Aorta (tissue), 5 donors: ENCODE measurements at regions not wholly inside any gene's neighbourhood (a gene's known extent, or its start where the extent isn't known, plus 50 kb on each side); places are given as distances from the start of the nearest gene placed in this dataset.

Experiments used
- ATAC-seq: fragments of 200-7000 bp; cut with Tn5 transposase; one replicate; pipeline ENCODE4 v1.9.1; 2022; ENCODE audit warnings: moderate library complexity; ENCODE audit not compliant: low FRiP score
- DNase-seq, 2 donors: peaks; one replicate each; pipeline ENCODE4 v3.0.0-alpha.2; 2020
- H3K27ac ChIP-seq, 2 donors: one replicate each; pipeline ENCODE4 v1.5.1; 2013; ENCODE audit warnings: low read length in 2 of 2, mild to moderate bottlenecking in 2 of 2, moderate library complexity in 2 of 2, control low read depth in 1 of 2, inconsistent platforms in 1 of 2, low read depth in 1 of 2
- H3K27me3 ChIP-seq, 2 donors: one replicate each; pipeline ENCODE4 v1.6.1; 2013; ENCODE audit warnings: control low read depth in 1 of 2, low read length in 1 of 2, mild to moderate bottlenecking in 1 of 2, moderate library complexity in 1 of 2; ENCODE audit not compliant: insufficient read depth in 2 of 2, control insufficient read depth in 1 of 2
- H3K36me3 ChIP-seq, 2 donors: one replicate each; pipeline ENCODE4 v1.6.1; 2013; ENCODE audit warnings: control low read depth in 1 of 2, low read length in 1 of 2, mild to moderate bottlenecking in 1 of 2; ENCODE audit not compliant: insufficient read depth in 2 of 2, control insufficient read depth in 1 of 2
- H3K4me1 ChIP-seq, 2 donors: one replicate each; pipeline ENCODE4 v1.6.1; 2013; ENCODE audit warnings: low read length in 2 of 2, control low read depth in 1 of 2, mild to moderate bottlenecking in 1 of 2, moderate library complexity in 1 of 2; ENCODE audit not compliant: insufficient read depth in 2 of 2, control insufficient read depth in 1 of 2
- H3K4me3 ChIP-seq, 2 donors: one replicate each; pipeline ENCODE4 v1.5.1; 2013; ENCODE audit warnings: low read length in 2 of 2, control low read depth in 1 of 2, mild to moderate bottlenecking in 1 of 2
- H3K9me3 ChIP-seq: one replicate; pipeline ENCODE4 v1.6.1; 2013; ENCODE audit warnings: mild to moderate bottlenecking, low read length; ENCODE audit not compliant: control insufficient read depth
- WGBS, 2 donors: extraction: QIAGEN DNeasy Blood & Tissue Kit; methylation state at CpG; one replicate each; pipeline ENCODE4 v1.1.7; 2013; 5-methylcytosine and 5-hydroxymethylcytosine counted together
- intact Hi-C, 2 donors: fragments of 100-400 bp; cut with DNase I; formaldehyde crosslinking; loops; one replicate each; pipeline versions ENCODE4 v1.14.2 to v1.15.0; 2022
- donor health status: healthy with polysubstance abuse.
- donor health status: Bipolar disorder and iron deficiency.
- donor health status: DM: no; HTN: no; CAD: no.
- donor health status: DM: no; HTN: no; CAD: no.
- donor health status: DM: yes; HTN: yes; CAD: no.

DNA sequence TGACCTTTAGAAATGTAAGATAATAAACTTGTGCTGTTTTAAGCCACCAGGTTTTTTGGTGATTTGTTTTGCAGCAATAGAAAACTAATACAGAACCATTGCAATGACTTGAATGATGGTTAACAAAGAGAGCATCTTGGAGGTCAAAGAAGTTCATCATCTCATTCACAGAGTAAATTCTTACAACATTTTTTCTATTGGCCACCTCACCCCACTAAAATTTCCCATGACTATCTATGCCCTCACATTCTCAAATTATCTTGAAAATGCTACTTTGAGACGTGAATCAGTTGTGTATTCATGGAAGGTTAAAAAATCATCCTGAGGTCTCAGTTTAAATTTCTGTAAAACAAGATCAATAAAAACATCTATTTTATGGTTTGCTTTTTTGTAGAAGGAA is 754.2 kb downstream of the SORCS1 start:
- Histone ChIP-seq H3K9me3 (no peaks in the 10 kb centered on the region), H3K4me3 (no peak overlapping the region), H3K27ac (no peak overlapping the region), H3K4me1 (no peaks in the 10 kb centered on the region), H3K27me3 (peaks cover 0 to 1% of the 10 kb centered on the region in 2 donors), H3K36me3 (no peaks in the 10 kb centered on the region)
- intact Hi-C loops = no loop called here
- DNase-seq = no peak
- 47 to 50% methylated on average over 1 of the region's 1 CpG for WGBS, 2 donors
- ATAC-seq = no peak

GRCh38 chr10:106405141-106405540 is 759.4 kb downstream of the SORCS1 start:
- no peaks in the 10 kb centered on the region for H3K27me3 ChIP-seq
- H3K4me3 ChIP-seq = no peak overlapping the region
- no peaks in the 10 kb centered on the region for H3K9me3 ChIP-seq
- ATAC-seq (no peak), DNase-seq (no peak)
- 50 to 54% methylated on average over 4 of the region's 4 CpGs for WGBS, 2 donors
- intact Hi-C loops = no loop called here
- H3K4me1 ChIP-seq = no peaks in the 10 kb centered on the region
- H3K36me3 ChIP-seq = no peaks in the 10 kb centered on the region
- H3K27ac ChIP-seq = no peak overlapping the region

- Histone ChIP-seq H3K36me3 (no peaks in the 10 kb centered on the region), H3K4me1 (no peaks in the 10 kb centered on the region), H3K27me3 (no peaks in the 10 kb centered on the region), H3K4me3 (no peak overlapping the region), H3K9me3 (no peaks in the 10 kb centered on the region), H3K27ac (no peak overlapping the region)
- no peak for ATAC-seq
- intact Hi-C loops = no loop called here
- 87 to 88% methylated on average over 2 of the region's 2 CpGs for WGBS, 2 donors
- no peak for DNase-seq
Measured at GRCh38 chr10:106402458-106402857, 762.0 kb downstream of the SORCS1 start.

DNA sequence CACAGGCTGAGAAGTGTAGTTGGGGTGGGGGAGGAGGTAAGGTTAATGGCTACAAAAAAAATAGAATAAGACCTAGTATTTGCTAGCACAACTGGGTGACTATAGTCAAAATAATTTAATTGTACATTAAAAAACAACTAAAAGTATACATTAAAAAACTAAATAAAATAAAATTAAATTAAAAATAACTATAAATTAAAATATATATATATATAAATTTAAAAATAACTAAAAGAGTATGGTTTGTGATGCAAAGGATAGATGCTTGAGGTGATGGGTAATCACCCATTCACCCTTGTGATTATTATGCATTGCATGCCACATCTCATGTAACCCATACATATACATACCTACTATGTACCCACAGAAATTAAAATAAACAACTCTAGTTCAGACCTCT is 762.5 kb downstream of the SORCS1 start:
- Histone ChIP-seq H3K36me3 (no peaks in the 10 kb centered on the region), H3K27me3 (no peaks in the 10 kb centered on the region), H3K4me1 (no peaks in the 10 kb centered on the region), H3K4me3 (no peak overlapping the region), H3K27ac (no peak overlapping the region), H3K9me3 (no peaks in the 10 kb centered on the region)
- intact Hi-C loops = no loop called here
- ATAC-seq (no peak), DNase-seq (no peak)

GRCh38 chr10:106401161-106401560 is 763.3 kb downstream of the SORCS1 start:
- Histone ChIP-seq H3K9me3 (no peaks in the 10 kb centered on the region), H3K27ac (no peak overlapping the region), H3K27me3 (no peaks in the 10 kb centered on the region), H3K4me3 (no peak overlapping the region), H3K36me3 (no peaks in the 10 kb centered on the region), H3K4me1 (no peaks in the 10 kb centered on the region)
- ATAC-seq (no peak), DNase-seq (no peak)
- intact Hi-C loops = no loop called here

DNA sequence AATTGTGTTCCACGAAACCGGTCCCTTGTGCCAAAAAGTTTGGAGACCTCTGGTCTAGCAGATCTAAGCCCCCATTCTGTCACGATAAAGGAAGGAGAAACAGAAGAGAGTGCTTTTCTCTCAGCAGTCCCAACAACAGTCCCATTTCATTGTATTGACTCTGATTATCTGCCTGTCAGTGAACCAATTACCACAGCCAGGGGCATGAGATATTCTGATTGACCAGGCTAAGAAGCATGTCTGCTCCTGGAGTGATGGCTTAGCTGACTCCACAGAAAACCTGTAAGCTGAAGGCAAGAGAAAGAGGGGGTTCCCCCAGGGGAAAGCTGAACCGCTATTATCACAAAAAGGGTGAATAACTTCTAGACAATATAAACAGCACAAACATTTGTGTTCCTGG is 765.4 kb downstream of the SORCS1 start:
- DNase-seq = no peak
- no peak for ATAC-seq
- no peaks in the 10 kb centered on the region for H3K4me1 ChIP-seq
- WGBS, 2 donors = 62 to 64% methylated on average over 4 of the region's 4 CpGs
- no peaks in the 10 kb centered on the region for H3K27me3 ChIP-seq
- no peak overlapping the region for H3K4me3 ChIP-seq
- intact Hi-C loops = no loop called here
- no peaks in the 10 kb centered on the region for H3K9me3 ChIP-seq
- H3K36me3 ChIP-seq = no peaks in the 10 kb centered on the region
- H3K27ac ChIP-seq = no peak overlapping the region

- intact Hi-C loops = no loop called here
- 55 to 82% methylated on average over 2 of the region's 2 CpGs for WGBS, 2 donors
Measured at GRCh38 chr10:106396192-106396591, 768.3 kb downstream of the SORCS1 start.

DNA sequence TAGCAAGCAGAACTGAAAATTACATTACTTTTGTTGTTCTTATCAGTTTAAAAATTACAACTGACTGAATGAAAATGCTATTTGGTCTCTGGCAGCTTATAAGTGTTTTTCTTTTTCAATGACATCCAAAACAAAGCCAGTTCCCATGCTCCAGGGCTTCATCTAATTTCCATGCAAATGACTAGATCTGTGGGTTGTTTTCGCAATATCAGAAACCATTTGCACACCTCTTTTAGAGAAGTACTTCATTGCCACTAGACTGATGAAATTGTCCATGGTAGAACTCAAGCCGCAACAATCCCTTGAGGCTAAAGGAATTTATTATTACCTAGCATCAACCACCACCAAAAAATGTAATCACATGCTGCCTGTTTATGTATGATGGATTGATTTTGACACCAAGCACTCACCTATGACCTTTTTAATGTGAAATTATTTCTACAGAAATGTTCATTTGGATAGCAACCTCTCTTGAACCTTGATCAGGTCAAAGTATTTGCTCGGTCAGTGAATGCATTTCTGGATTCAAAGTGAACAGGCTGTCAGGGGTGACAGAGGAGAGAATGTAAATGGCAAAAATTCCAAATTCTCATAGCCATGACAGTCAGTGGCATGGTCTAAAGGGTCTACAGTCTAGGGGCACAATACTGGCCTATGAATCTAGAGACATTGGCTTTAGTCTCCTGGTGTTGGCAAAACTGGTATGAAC is 769.3 kb downstream of the SORCS1 start:
- Histone ChIP-seq H3K27me3 (no peaks in the 10 kb centered on the region), H3K4me1 (no peaks in the 10 kb centered on the region), H3K27ac (no peak overlapping the region), H3K36me3 (no peaks in the 10 kb centered on the region), H3K4me3 (no peak overlapping the region), H3K9me3 (no peaks in the 10 kb centered on the region)
- ATAC-seq (no peak), DNase-seq (no peak)
- intact Hi-C loops = no loop called here
- WGBS, 2 donors = 56 to 57% methylated on average over 3 of the region's 3 CpGs

More at GRCh38 chr10:106396192-106396591, 768.3 kb downstream of the SORCS1 start:
- Histone ChIP-seq H3K9me3 (no peaks in the 10 kb centered on the region), H3K27me3 (no peaks in the 10 kb centered on the region), H3K4me3 (no peak overlapping the region), H3K36me3 (no peaks in the 10 kb centered on the region), H3K4me1 (no peaks in the 10 kb centered on the region), H3K27ac (no peak overlapping the region)
- DNase-seq (no peak), ATAC-seq (no peak)

- WGBS, 2 donors = 64 to 65% methylated on average over 4 of the region's 4 CpGs
- DNase-seq (no peak), ATAC-seq (peak; percentile 34)
- intact Hi-C loops = no loop called here
- H3K27me3 ChIP-seq = no peaks in the 10 kb centered on the region
- no peaks in the 10 kb centered on the region for H3K4me1 ChIP-seq
- H3K36me3 ChIP-seq = no peaks in the 10 kb centered on the region
- no peak overlapping the region for H3K4me3 ChIP-seq
- H3K9me3 ChIP-seq = no peaks in the 10 kb centered on the region
- no peak overlapping the region for H3K27ac ChIP-seq
Measured at GRCh38 chr10:106392778-106393177, 771.7 kb downstream of the SORCS1 start.
